AG09309 (cell line): ENCODE measurements at regions not wholly inside any gene's neighbourhood (a gene's known extent, or its start where the extent isn't known, plus 50 kb on each side); places are given as distances from the start of the nearest gene placed in this dataset.

Experiments
- DNase-seq: peaks from one replicate; pipeline ENCODE4 v3.0.0-alpha.2; 2010; ENCODE audit warnings: low read depth
- H3K4me3 ChIP-seq: 2 replicates; pipeline ENCODE4 v1.5.1; 2011; ENCODE audit warnings: mild to moderate bottlenecking, low read depth, low read length, moderate library complexity; ENCODE audit not compliant: control insufficient read depth
- TF ChIP-seq, protein P1 (sequence below): IDR thresholded peaks from 2 replicates; pipeline ENCODE4 v1.5.1; 2011; ENCODE audit warnings: mild to moderate bottlenecking, low read depth, low read length, inconsistent platforms; ENCODE audit not compliant: insufficient read depth, control insufficient read depth; ENCODE audit errors: missing control alignments

DNA sequence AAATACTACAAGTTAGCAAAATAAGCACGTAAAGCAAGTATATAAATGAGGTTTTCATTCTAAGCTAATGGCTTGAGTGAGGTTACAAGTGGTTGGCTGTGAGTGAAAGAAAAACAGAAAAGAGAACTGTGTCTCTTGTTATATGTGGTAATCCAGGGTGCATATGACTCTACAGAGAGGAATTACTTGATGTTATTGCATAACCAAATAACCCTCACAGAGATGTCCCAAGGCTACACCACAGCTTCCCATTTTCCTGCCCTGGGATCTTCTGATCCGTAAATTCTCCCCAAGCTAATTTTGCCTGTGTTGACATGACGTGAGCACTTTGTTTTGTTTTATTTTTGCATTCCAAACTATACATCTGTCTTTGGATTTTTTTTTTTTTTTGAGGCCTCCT lies 470.0 kb upstream of the INTU start:
- peak; percentile 80 for DNase-seq
- TF ChIP-seq, protein P1, sequence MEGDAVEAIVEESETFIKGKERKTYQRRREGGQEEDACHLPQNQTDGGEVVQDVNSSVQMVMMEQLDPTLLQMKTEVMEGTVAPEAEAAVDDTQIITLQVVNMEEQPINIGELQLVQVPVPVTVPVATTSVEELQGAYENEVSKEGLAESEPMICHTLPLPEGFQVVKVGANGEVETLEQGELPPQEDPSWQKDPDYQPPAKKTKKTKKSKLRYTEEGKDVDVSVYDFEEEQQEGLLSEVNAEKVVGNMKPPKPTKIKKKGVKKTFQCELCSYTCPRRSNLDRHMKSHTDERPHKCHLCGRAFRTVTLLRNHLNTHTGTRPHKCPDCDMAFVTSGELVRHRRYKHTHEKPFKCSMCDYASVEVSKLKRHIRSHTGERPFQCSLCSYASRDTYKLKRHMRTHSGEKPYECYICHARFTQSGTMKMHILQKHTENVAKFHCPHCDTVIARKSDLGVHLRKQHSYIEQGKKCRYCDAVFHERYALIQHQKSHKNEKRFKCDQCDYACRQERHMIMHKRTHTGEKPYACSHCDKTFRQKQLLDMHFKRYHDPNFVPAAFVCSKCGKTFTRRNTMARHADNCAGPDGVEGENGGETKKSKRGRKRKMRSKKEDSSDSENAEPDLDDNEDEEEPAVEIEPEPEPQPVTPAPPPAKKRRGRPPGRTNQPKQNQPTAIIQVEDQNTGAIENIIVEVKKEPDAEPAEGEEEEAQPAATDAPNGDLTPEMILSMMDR = no peak
- no peak overlapping the region for H3K4me3 ChIP-seq

DNA sequence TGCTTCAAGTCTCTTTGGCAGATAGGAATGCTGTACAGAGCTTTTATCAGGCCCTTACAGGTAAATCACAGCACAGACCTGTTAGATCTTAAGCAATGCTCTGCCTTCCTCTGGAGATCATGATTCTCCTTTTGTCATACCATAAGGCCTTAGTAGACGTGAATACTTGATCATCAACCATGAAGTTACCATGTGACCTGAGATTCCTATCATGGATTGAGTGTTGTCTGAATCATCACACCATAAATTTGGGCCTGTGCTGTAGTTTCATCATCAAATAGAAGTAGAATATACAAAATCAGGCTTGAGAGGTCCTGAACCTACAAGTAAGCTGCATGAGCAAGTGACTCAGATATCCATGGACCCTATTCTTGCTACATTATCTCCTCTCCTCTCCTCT lies 466.8 kb upstream of the INTU start:
- no peak for DNase-seq
- TF ChIP-seq, protein P1 = no peak
- no peak overlapping the region for H3K4me3 ChIP-seq

DNA sequence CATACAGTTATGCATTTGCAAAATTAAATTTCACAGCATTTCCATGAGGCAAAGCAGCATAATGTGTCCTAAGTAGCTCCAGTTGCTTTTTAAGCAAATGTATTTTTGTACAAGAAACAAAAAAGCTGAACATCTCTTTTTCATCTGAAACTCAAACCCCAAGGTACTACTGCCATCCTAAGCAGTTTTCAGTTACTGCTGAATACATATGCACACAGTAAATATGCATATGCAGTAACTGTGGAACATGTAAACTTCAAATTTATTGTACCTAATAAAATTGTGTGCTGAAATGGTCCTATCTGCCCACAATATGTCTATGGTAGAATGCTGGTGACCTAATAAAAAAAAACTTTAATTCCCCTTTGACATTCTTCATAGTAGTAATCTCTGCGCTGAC lies 458.6 kb upstream of the INTU start:
- no peak overlapping the region for H3K4me3 ChIP-seq
- DNase-seq = no peak
- TF ChIP-seq, protein P1 = no peak

DNA sequence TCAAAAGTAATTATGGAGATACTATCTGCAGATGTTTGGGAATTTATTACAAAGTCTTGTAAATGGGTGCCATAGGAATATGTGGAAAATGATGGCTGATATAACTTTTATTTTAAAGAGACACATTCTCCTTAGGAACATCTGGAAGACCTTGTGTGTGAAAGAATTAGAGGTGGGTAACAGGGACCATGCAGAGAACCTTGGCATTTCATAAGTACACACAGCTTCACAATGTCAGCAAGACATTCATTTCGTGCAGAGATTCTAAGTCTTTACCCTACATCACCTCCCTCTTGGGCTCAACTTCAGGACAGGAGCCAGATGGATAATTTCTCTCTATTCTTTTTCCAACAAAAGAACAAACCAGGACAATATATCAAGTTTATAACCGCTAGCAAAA lies 458.1 kb upstream of the INTU start:
- H3K4me3 ChIP-seq = no peak overlapping the region
- TF ChIP-seq, protein P1 = no peak
- no peak for DNase-seq

DNA sequence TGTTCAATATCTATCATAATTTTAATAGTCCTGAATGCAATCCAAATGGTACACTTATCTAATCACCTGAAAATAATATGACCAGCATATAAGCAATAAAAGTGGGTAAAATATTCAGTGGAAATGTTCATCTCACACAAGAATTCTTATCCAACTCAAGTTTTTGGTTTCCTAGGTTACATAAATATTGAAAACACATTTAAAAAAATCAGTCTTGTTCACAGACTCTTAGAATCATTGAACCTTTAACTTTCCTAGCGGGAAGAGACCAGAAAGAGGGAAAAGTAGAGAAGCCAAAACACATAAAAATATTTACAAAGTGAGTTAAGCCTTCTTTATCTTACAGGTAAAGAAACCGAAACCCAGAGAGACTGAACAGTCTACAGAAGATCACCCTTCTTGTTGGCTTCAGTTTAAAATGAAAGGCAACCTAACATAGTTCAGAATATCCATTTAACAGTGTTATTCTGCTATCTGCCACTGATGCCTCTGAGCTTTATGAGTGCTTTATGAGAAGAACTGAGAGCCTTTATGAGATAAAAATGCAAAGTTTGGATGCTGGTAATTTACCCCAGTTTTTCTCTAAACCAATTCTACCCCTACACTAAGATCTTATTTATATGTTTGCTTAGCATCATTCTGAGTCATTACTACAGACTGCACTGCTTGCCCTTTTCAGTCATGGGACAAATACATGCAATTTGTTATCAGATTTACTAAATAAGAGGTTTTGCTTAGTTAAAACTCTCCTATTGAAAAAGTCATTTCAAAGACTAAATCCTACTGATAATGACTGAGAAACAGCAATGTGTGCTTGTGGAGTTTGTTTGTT lies 453.3 kb upstream of the INTU start:
- TF ChIP-seq, protein P1 = no peak
- no peak overlapping the region for H3K4me3 ChIP-seq
- DNase-seq = no peak

DNA sequence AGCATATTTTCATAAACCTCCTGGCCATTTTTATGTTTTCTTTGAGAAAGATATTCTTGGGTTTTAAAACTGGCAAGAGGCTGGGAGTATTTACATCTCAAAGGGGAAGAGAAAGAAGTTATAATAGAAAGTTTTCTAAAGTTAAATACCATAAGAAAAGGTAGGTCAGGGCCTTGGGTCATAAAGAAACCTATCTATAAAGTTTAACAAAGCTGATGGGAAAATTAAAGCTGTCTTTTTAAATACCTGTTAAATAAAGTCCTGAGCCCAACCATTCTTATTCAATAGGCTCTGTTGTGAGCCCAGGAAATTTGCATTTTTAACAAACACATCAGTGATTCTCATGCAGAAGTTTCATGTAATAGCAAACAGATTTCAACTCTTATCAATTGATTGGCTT lies 451.8 kb upstream of the INTU start:
- no peak overlapping the region for H3K4me3 ChIP-seq
- TF ChIP-seq, protein P1 = no peak
- no peak for DNase-seq
